ENCODE measurements at regions not wholly inside any gene's neighbourhood (a gene's known extent, or its start where the extent isn't known, plus 50 kb on each side); places are given as distances from the start of the nearest gene placed in this dataset.

DNA sequence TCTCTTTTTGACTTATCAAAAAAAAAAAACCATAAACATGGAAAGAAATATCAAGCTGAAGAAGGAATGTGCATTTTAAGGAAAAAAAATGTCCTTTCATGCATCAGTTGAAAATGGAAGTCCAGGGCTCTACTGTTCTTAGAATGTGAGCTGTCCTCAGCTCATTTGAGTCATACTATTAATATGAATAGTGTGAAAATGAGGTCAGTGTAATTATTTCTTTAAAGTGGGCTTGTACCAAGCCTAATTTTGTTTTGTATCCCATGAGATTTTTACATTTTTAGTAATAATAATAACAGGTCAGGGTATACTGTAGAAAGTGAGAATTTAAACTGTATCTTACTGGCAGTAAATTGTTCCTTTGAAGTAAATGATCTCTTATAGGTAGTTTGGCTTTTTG is 148.5 kb downstream of the NAA11 start:
- Histone ChIP-seq H3K4me3 (no peak overlapping the region), H3K9me3 (no peaks in the 10 kb centered on the region), H3K36me3 (no peaks in the 10 kb centered on the region), H3K27ac (no peak overlapping the region), H3K4me1 (peaks cover 0 to 33% (median 15%) of the 10 kb centered on the region in 4 donors), H3K27me3 (no peaks in the 10 kb centered on the region)
- intact Hi-C loops (cut with DNase I; ENCODE audit: low total_unique reads): no loop called here
- DNase-seq: no peak
- no peak for TF ChIP-seq POLR2AphosphoS5 (IDR thresholded peaks at IDR 0.05)
- no peak for TF ChIP-seq EP300 (IDR thresholded peaks at IDR 0.05)
- no peak for TF ChIP-seq POLR2A (IDR thresholded peaks at IDR 0.05)
- TF ChIP-seq, protein P1, sequence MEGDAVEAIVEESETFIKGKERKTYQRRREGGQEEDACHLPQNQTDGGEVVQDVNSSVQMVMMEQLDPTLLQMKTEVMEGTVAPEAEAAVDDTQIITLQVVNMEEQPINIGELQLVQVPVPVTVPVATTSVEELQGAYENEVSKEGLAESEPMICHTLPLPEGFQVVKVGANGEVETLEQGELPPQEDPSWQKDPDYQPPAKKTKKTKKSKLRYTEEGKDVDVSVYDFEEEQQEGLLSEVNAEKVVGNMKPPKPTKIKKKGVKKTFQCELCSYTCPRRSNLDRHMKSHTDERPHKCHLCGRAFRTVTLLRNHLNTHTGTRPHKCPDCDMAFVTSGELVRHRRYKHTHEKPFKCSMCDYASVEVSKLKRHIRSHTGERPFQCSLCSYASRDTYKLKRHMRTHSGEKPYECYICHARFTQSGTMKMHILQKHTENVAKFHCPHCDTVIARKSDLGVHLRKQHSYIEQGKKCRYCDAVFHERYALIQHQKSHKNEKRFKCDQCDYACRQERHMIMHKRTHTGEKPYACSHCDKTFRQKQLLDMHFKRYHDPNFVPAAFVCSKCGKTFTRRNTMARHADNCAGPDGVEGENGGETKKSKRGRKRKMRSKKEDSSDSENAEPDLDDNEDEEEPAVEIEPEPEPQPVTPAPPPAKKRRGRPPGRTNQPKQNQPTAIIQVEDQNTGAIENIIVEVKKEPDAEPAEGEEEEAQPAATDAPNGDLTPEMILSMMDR (IDR thresholded peaks at IDR 0.05): no peak

DNA sequence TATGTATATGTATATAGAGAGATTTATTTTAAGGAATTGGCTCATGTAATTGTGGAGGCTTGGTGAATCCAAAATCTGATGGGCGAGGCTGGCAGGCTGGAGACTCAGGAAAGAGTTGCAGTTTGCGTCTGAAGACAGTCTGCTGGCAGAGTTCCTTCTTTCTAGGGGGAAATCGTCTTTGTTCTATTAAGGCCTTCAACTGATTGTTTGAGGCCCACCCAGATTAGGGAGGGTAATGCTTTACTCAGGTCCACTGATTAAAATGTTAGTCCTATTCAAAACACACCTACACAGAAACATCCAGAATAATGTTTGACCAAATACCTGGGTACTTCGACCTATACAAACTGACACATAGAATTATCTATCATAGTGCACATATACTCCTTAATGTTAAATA is 149.5 kb downstream of the NAA11 start:
- whole genome bisulfite sequencing, 5 donors: 63 to 70% (median 69%) methylated on average over 4 of the region's 4 CpGs
- TF ChIP-seq, protein P1 (IDR thresholded peaks at IDR 0.05): no peak
- TF ChIP-seq EP300 (IDR thresholded peaks at IDR 0.05) (no peak), POLR2A (IDR thresholded peaks at IDR 0.05) (no peak), POLR2AphosphoS5 (IDR thresholded peaks at IDR 0.05) (no peak)
- no peaks in the 10 kb centered on the region for H3K27me3 ChIP-seq
- H3K4me3 ChIP-seq: no peak overlapping the region
- peaks cover 0 to 43% (median 15%) of the 10 kb centered on the region in 4 donors for H3K4me1 ChIP-seq
- H3K27ac ChIP-seq: no peak overlapping the region
- intact Hi-C loops (cut with DNase I; ENCODE audit: low total_unique reads): no loop called here
- no peak for DNase-seq
- H3K9me3 ChIP-seq: no peaks in the 10 kb centered on the region
- H3K36me3 ChIP-seq: no peaks in the 10 kb centered on the region

DNA sequence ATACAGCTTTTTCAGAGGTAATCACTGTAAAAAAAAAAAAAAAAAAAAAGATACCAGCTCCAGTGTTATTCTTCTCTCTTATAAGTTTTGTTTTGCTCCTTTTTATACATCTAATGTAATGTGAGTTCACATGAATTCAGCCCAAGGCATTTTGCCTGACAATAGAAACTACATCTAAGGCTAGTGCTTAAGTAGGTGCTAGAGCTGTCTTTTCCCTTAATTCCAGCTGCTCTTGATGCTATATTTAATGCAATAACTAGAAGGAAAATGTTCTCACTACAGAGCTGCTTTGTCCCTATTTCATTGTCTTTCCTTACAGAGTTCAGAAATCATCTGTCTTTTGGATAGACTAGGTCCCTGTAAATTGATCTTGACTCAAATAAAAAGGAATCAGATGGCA is 150.1 kb downstream of the NAA11 start:
- H3K4me3 ChIP-seq: no peak overlapping the region
- TF ChIP-seq POLR2AphosphoS5 (IDR thresholded peaks at IDR 0.05) (no peak), POLR2A (IDR thresholded peaks at IDR 0.05) (no peak), EP300 (IDR thresholded peaks at IDR 0.05) (no peak)
- TF ChIP-seq, protein P1 (IDR thresholded peaks at IDR 0.05): no peak
- DNase-seq: no peak
- no peaks in the 10 kb centered on the region for H3K36me3 ChIP-seq
- peaks cover 0 to 47% (median 15%) of the 10 kb centered on the region in 4 donors for H3K4me1 ChIP-seq
- no peaks in the 10 kb centered on the region for H3K9me3 ChIP-seq
- H3K27ac ChIP-seq: no peak overlapping the region
- intact Hi-C loops (cut with DNase I; ENCODE audit: low total_unique reads): no loop called here
- H3K27me3 ChIP-seq: no peaks in the 10 kb centered on the region

DNA sequence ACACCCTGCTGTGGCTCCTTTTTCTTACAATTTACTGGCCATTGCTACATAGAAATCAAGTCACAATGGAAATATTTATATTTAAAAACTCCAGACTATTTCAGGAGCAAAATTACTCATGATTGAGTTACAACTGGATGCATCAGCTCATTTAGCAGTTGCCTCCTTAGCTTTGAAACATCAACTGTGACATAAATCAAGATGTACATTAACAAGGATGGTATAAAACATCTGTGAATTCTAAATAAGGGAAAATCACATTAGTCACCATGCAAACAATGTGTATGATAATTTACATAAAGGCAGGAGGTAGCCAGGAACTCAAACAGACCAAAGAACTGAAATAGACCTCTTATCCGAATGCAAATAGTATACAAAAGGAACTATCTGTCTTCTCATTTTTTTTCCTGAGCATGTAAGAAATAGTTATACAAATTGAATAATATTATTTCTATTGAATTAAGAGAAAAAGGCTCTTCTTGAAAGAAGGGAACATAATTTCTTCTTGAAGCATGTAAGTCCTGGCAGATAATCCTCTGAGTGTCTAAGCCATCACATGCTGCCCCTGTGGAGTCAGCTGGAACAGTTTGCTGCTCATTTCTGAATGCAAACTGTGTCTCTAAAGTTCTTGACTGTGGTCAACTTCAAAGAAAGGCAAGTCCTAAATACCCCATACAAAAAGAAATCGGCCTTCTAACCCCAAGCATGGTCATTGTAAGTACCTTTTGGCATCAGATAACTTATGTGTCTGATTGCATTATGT is 151.2 kb downstream of the NAA11 start:
- intact Hi-C loops (cut with DNase I; ENCODE audit: low total_unique reads): no loop called here
- Histone ChIP-seq H3K9me3 (peaks cover 0 to 2% (median 0%) of the 10 kb centered on the region in 4 donors), H3K27me3 (no peaks in the 10 kb centered on the region), H3K36me3 (no peaks in the 10 kb centered on the region), H3K4me1 (peaks cover 0 to 47% (median 15%) of the 10 kb centered on the region in 4 donors), H3K27ac (no peak overlapping the region), H3K4me3 (no peak overlapping the region)
- no peak for TF ChIP-seq EP300 (IDR thresholded peaks at IDR 0.05)
- TF ChIP-seq, protein P1 (IDR thresholded peaks at IDR 0.05): no peak
- no peak for TF ChIP-seq POLR2A (IDR thresholded peaks at IDR 0.05)
- TF ChIP-seq POLR2AphosphoS5 (IDR thresholded peaks at IDR 0.05): no peak
- WGBS, 5 donors: 43 to 56% (median 43%) methylated on average over 2 of the region's 2 CpGs
- no peak for DNase-seq

Data from stomach (tissue), 8 donors.